Endothelial cell of umbilical vein (primary cell): ENCODE measurements at regions not wholly inside any gene's neighbourhood (a gene's known extent, or its start where the extent isn't known, plus 50 kb on each side); places are given as distances from the start of the nearest gene placed in this dataset.

Source experiments
- BruUV-seq: library from RNA; stranded (reverse); fragments of 400-500 nt; replicated peaks from 2 replicates; lab custom pipeline; 2021; lab: Mats Ljungman, UMichigan
- CTCF ChIA-PET: fragments of 300-600, 350-600 bp; sonication (Branson Sonifier 250); formaldehyde crosslinking; loops from one replicate; lab custom pipeline; 2021; ENCODE audit warnings: antibody characterized with exemption, inconsistent platforms; lab: Charles Lee
- POLR2A ChIA-PET: fragments of 300-600, 350-600 bp; sonication (Branson Sonifier 250); formaldehyde crosslinking; loops from one replicate; lab custom pipeline; 2021; ENCODE audit warnings: antibody characterized with exemption, inconsistent platforms; lab: Charles Lee
- DNase-seq: peaks from one replicate; pipeline ENCODE4 v3.0.0-alpha.2; 2011; ENCODE audit warnings: low read depth, low spot score
- FAIRE-seq: peaks from 2 replicates; lab custom pipeline; 2011; peaks lifted over from hg19 to GRCh38; lab: Jason Lieb, UNC
- H2AFZ ChIP-seq: 2 replicates; pipeline ENCODE4 v1.6.0; 2012; ENCODE audit warnings: low read depth, low read length, control low read depth, inconsistent platforms
- H3K27ac ChIP-seq: 2 replicates; pipeline ENCODE4 v1.5.1; 2011; ENCODE audit warnings: low read depth, mild to moderate bottlenecking, control low read depth, low read length, moderate library complexity; ENCODE audit not compliant: insufficient read depth
- H3K27me3 ChIP-seq, 2 experiments: 2 replicates each; pipeline versions ENCODE4 v1.6.0 to v1.6.1; 2011; ENCODE audit warnings: low read length in 2 of 2, mixed read lengths in 1 of 2; ENCODE audit not compliant: control insufficient read depth in 2 of 2, insufficient read depth in 2 of 2
- H3K36me3 ChIP-seq, 2 experiments: 2 replicates in 1 of 2; 3 replicates in 1 of 2; pipeline ENCODE4 v1.5.1; 2011; ENCODE audit warnings: low read length in 2 of 2, mild to moderate bottlenecking in 1 of 2, moderate library complexity in 1 of 2; ENCODE audit not compliant: control insufficient read depth in 2 of 2, insufficient read depth in 2 of 2; ENCODE audit errors: extremely low read depth in 1 of 2
- H3K4me1 ChIP-seq: 3 replicates; pipeline ENCODE4 v1.5.1; 2011; ENCODE audit warnings: mild to moderate bottlenecking, low read length; ENCODE audit not compliant: control insufficient read depth, insufficient read depth; ENCODE audit errors: extremely low read depth
- H3K4me2 ChIP-seq: 2 replicates; pipeline ENCODE4 v1.6.1; 2011; ENCODE audit warnings: low read length, control low read depth, mixed read lengths; ENCODE audit not compliant: insufficient read depth
- H3K4me3 ChIP-seq, 3 experiments: fragments of 200-600 bp in 1 of 3; sonication (generic), shearing (Covaris generic) in 1 of 3; replicated peaks in 1 of 3; 2 replicates each; pipeline ENCODE4 v1.5.1; 2011 to 2016; ENCODE audit warnings: control low read depth in 3 of 3, low read length in 3 of 3, mild to moderate bottlenecking in 2 of 3, inconsistent platforms in 1 of 3, low read depth in 1 of 3, moderate library complexity in 1 of 3; ENCODE audit not compliant: insufficient read depth in 1 of 3
- H3K79me2 ChIP-seq: 2 replicates; pipeline ENCODE4 v1.6.0; 2012; ENCODE audit warnings: low read length, inconsistent platforms; ENCODE audit not compliant: control insufficient read depth, insufficient read depth
- H3K9ac ChIP-seq: replicated peaks from 2 replicates; pipeline ENCODE3; 2011; ENCODE audit warnings: low read length, control low read depth; ENCODE audit not compliant: insufficient read depth; ENCODE audit errors: extremely low read depth
- H3K9me1 ChIP-seq: replicated peaks from 3 replicates; pipeline ENCODE4 v1.6.0; 2011; ENCODE audit warnings: mild to moderate bottlenecking, low read length; ENCODE audit not compliant: control insufficient read depth, insufficient read depth; ENCODE audit errors: extremely low read depth
- H3K9me3 ChIP-seq: replicated peaks from 2 replicates; pipeline ENCODE4 v1.5.1; 2012; ENCODE audit warnings: low read length, inconsistent platforms; ENCODE audit not compliant: control insufficient read depth, insufficient read depth
- H4K20me1 ChIP-seq: replicated peaks from 2 replicates; pipeline ENCODE3; 2011; ENCODE audit warnings: mild to moderate bottlenecking, low read length; ENCODE audit not compliant: control insufficient read depth, insufficient read depth; ENCODE audit errors: extremely low read depth
- CTCF ChIP-seq, 2 donors: IDR thresholded peaks; 1 replicate in 1 of 2; 2 replicates in 1 of 2; pipeline ENCODE4 v1.5.1; 2011; ENCODE audit warnings: low read length in 2 of 2, mild to moderate bottlenecking in 2 of 2, moderate library complexity in 2 of 2, control low read depth in 1 of 2, inconsistent platforms in 1 of 2, low read depth in 1 of 2; ENCODE audit not compliant: insufficient read depth in 1 of 2; ENCODE audit errors: extremely low read depth in 1 of 2
- EZH2 ChIP-seq: IDR thresholded peaks from 2 replicates; pipeline ENCODE4 v1.6.1; 2012; ENCODE audit warnings: borderline replicate concordance, low read depth, mild to moderate bottlenecking, moderate library complexity, low read length, inconsistent platforms; ENCODE audit not compliant: severe bottlenecking
- FOS ChIP-seq: IDR thresholded peaks from 2 replicates; pipeline ENCODE4 v1.6.1; 2011; ENCODE audit warnings: mild to moderate bottlenecking, low read length, moderate library complexity, borderline replicate concordance; ENCODE audit not compliant: insufficient read depth
- GATA2 ChIP-seq: IDR thresholded peaks from 2 replicates; pipeline ENCODE4 v1.7.0; 2011; ENCODE audit warnings: low read depth, mild to moderate bottlenecking, moderate library complexity, mixed read lengths, low read length; ENCODE audit not compliant: insufficient read length, insufficient read depth
- JUN ChIP-seq: IDR thresholded peaks from 2 replicates; pipeline ENCODE4 v1.6.1; 2011; ENCODE audit warnings: borderline replicate concordance, low read depth; ENCODE audit not compliant: insufficient read length, insufficient read depth
- MAX ChIP-seq: IDR thresholded peaks from 2 replicates; pipeline ENCODE4 v1.6.1; 2011; ENCODE audit not compliant: insufficient read depth, insufficient read length
- MYC ChIP-seq: IDR thresholded peaks from one replicate; pipeline ENCODE4 v1.6.1; 2011; ENCODE audit warnings: mild to moderate bottlenecking, low read depth, low read length
- POLR2A ChIP-seq: IDR thresholded peaks from 2 replicates; pipeline ENCODE4 v1.6.1; 2012; ENCODE audit warnings: low read depth, mild to moderate bottlenecking, control low read depth, low read length
- POLR2AphosphoS5 ChIP-seq: IDR thresholded peaks from 2 replicates; pipeline ENCODE4 v1.6.1; 2012; ENCODE audit warnings: low read depth, mild to moderate bottlenecking, control low read depth, low read length, moderate library complexity; ENCODE audit not compliant: insufficient read depth
- dilution Hi-C: fragments of 300-500 bp; cut with MboI; formaldehyde crosslinking; loops from one replicate; pipeline ENCODE4 v1.15.0; 2019; ENCODE audit warnings: low sequenced_read_pairs; ENCODE audit not compliant: extremely low pct_ligation_motif_present
- intact Hi-C: fragments of 100-400 bp; cut with micrococcal nuclease; formaldehyde crosslinking; loops from one replicate; pipeline ENCODE4 v1.10.0; 2022

- TF ChIP-seq FOS = no peak
- no peak for TF ChIP-seq MAX
Observed at GRCh38 chr2:7356909-7357584, 439.8 kb downstream of the RNF144A start.

GRCh38 chr2:7357993-7358392, 440.8 kb downstream of the RNF144A start:
- Histone ChIP-seq H3K36me3 (no peaks in the 10 kb centered on the region), H2AFZ (no peak overlapping the region), H3K4me1 (no peaks in the 10 kb centered on the region), H3K4me2 (no peak overlapping the region), H3K79me2 (no peaks in the 10 kb centered on the region), H3K4me3 (no peak overlapping the region), H3K27ac (no peak overlapping the region), H3K9me3 (peaks cover 8% of the 10 kb centered on the region), H3K9me1 (no peaks in the 10 kb centered on the region), H4K20me1 (no peaks in the 10 kb centered on the region), H3K9ac (no peak overlapping the region), H3K27me3 (no peaks in the 10 kb centered on the region)
- no peak for DNase-seq
- dilution Hi-C loops = no loop called here
- no peak for FAIRE-seq
- no TSS peak for BruUV-seq
- no peak for TF ChIP-seq GATA2
- no peak for TF ChIP-seq CTCF (IDR thresholded peaks at IDR 0.05; ENCODE audit: extremely low read depth in 1 of 2, insufficient read depth in 1 of 2, low read depth in 1 of 2, low read length in 2 of 2)
- no peak for TF ChIP-seq EZH2
- no peak for TF ChIP-seq POLR2AphosphoS5
- no peak for TF ChIP-seq MAX
- TF ChIP-seq MYC = no peak
- TF ChIP-seq FOS = no peak
- TF ChIP-seq JUN = no peak
- TF ChIP-seq POLR2A = no peak
- intact Hi-C loops = no loop called here
- POLR2A ChIA-PET = no interaction called here
- CTCF ChIA-PET = no interaction called here

More at GRCh38 chr2:7356909-7357584, 439.8 kb downstream of the RNF144A start:
- Histone ChIP-seq H3K27me3 (no peaks in the 10 kb centered on the region), H4K20me1 (no peaks in the 10 kb centered on the region), H3K4me1 (no peaks in the 10 kb centered on the region), H3K79me2 (no peaks in the 10 kb centered on the region), H3K9me1 (no peaks in the 10 kb centered on the region), H3K4me3 (no peak overlapping the region), H2AFZ (no peak overlapping the region), H3K9ac (no peak overlapping the region), H3K9me3 (peaks cover 8% of the 10 kb centered on the region), H3K36me3 (no peaks in the 10 kb centered on the region), H3K4me2 (no peak overlapping the region), H3K27ac (no peak overlapping the region)
- FAIRE-seq = no peak
- intact Hi-C loops = no loop called here
- DNase-seq = no peak
- dilution Hi-C loops = no loop called here
- ChIA-PET CTCF (no interaction called here), POLR2A (no interaction called here)
- BruUV-seq = no TSS peak
